ENCODE measurements at regions not wholly inside any gene's neighbourhood (a gene's known extent, or its start where the extent isn't known, plus 50 kb on each side); places are given as distances from the start of the nearest gene placed in this dataset.

DNA sequence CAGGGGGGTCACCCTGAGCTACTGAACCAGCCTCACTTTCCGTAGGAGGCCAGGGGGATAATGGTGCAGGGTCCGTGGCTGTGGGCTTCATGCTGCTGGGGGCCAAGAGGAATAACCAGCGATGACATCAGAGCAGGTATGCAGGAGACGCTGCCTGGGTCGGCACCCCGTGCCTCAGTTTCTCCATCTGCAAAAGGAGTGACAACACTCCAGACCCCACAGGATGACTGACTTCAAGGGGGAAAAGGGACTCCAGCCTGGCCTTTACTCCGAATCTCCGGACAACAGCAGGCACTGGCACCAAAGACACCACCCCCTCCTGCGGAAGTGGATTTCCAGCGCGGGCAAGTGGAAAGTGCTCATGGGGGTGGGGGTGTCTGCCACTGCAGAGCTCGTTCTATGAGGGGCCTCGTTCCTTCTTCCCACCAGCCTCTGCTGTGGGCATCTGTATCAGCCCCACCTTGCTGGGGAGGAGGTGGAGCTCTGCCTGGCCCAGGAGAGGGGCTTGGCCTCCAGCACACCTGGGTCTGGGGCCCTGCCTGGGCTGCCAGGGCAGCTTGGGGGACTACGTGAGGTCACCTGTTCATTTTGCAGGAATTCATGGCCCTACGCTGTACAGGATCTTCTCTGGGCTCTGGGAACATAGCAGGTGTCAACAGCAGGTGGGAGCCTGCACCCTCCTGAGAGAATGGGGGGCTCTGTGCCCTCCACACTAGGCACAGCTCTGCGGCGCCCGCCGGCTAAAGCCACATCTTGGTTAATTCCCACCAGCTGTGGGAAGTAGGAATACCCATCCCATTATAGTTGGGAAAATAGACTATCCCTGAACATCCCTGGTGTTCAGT lies 216.6 kb upstream of the C14orf180 start:
- no peak for TF ChIP-seq SMC3 (conservative IDR thresholded peaks at IDR 0.05; ENCODE audit: poor library complexity)
- TF ChIP-seq, protein P1, sequence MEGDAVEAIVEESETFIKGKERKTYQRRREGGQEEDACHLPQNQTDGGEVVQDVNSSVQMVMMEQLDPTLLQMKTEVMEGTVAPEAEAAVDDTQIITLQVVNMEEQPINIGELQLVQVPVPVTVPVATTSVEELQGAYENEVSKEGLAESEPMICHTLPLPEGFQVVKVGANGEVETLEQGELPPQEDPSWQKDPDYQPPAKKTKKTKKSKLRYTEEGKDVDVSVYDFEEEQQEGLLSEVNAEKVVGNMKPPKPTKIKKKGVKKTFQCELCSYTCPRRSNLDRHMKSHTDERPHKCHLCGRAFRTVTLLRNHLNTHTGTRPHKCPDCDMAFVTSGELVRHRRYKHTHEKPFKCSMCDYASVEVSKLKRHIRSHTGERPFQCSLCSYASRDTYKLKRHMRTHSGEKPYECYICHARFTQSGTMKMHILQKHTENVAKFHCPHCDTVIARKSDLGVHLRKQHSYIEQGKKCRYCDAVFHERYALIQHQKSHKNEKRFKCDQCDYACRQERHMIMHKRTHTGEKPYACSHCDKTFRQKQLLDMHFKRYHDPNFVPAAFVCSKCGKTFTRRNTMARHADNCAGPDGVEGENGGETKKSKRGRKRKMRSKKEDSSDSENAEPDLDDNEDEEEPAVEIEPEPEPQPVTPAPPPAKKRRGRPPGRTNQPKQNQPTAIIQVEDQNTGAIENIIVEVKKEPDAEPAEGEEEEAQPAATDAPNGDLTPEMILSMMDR (IDR thresholded peaks at IDR 0.05; ENCODE audit: poor library complexity, severe bottlenecking) = no peak
- no peak for TF ChIP-seq TAF1 (IDR thresholded peaks at IDR 0.05; ENCODE audit: low read depth)
- no peak for TF ChIP-seq EP300 (conservative IDR thresholded peaks at IDR 0.05; ENCODE audit: poor library complexity, severe bottlenecking)
- TF ChIP-seq POLR2AphosphoS5 (IDR thresholded peaks at IDR 0.05) = no peak
- no peak for TF ChIP-seq RAD21 (conservative IDR thresholded peaks at IDR 0.05)
- TF ChIP-seq EZH2 (IDR thresholded peaks at IDR 0.05; ENCODE audit: borderline replicate concordance, insufficient read depth, low read length, poor library complexity, severe bottlenecking) = no peak
